Panc1 (cell line): ENCODE measurements at regions not wholly inside any gene's neighbourhood (a gene's known extent, or its start where the extent isn't known, plus 50 kb on each side); places are given as distances from the start of the nearest gene placed in this dataset.
A peak's percentile ranks its signal among the peaks of the same experiment; 100 is the strongest.

Experiments
- ATAC-seq: fragments of 200-7000 bp; cut with Tn5 transposase; 2 replicates; pipeline ENCODE4 v1.9.1; 2020; ENCODE audit warnings: mild to moderate bottlenecking, moderate library complexity
- BruUV-seq: library from RNA; stranded (reverse); fragments of 400-500 nt; replicated peaks from 2 replicates; lab custom pipeline; 2021; lab: Mats Ljungman, UMichigan
- CTCF ChIA-PET: fragments of 300-600 bp; sonication (Branson Sonifier 250); formaldehyde crosslinking; loops from one replicate; lab custom pipeline; 2022; ENCODE audit warnings: antibody characterized with exemption; lab: Charles Lee
- POLR2A ChIA-PET: fragments of 300-600 bp; sonication (Branson Sonifier 250); formaldehyde crosslinking; loops from one replicate; lab custom pipeline; 2022; ENCODE audit warnings: antibody characterized with exemption; lab: Charles Lee
- DNase-seq: peaks from one replicate; pipeline ENCODE4 v3.0.0-alpha.2; 2010; ENCODE audit warnings: low read depth, low spot score
- H3K27ac ChIP-seq: 2 replicates; pipeline ENCODE4 v1.5.1; 2011; ENCODE audit warnings: mild to moderate bottlenecking, low read length, inconsistent platforms
- H3K27me3 ChIP-seq: fragments of 200-500 bp; sonication (Bioruptor generic); 2 replicates; pipeline ENCODE4 v1.6.0; 2014; ENCODE audit warnings: low read length, inconsistent platforms; ENCODE audit not compliant: control insufficient read depth, insufficient read depth
- H3K36me3 ChIP-seq: fragments of 200-500 bp; sonication (Bioruptor generic); 2 replicates; pipeline ENCODE4 v1.5.1; 2014; ENCODE audit warnings: inconsistent platforms, mild to moderate bottlenecking, low read length, moderate library complexity; ENCODE audit not compliant: control insufficient read depth, insufficient read depth
- H3K4me1 ChIP-seq: 2 replicates; pipeline ENCODE4 v1.5.1; 2011; ENCODE audit warnings: inconsistent platforms, mild to moderate bottlenecking, low read length, moderate library complexity; ENCODE audit not compliant: control insufficient read depth, insufficient read depth
- H3K4me3 ChIP-seq, 2 experiments: 2 replicates each; pipeline ENCODE4 v1.5.1; 2011 to 2012; ENCODE audit warnings: low read depth in 2 of 2, low read length in 2 of 2, mild to moderate bottlenecking in 2 of 2, inconsistent platforms in 1 of 2, moderate library complexity in 1 of 2
- H3K9me3 ChIP-seq: fragments of 200-500 bp; sonication (Bioruptor generic); 2 replicates; pipeline ENCODE4 v1.5.1; 2014; ENCODE audit warnings: low read depth, mild to moderate bottlenecking, inconsistent platforms, low read length, moderate library complexity; ENCODE audit not compliant: control insufficient read depth, insufficient read depth
- POLR2AphosphoS5 ChIP-seq: IDR thresholded peaks from 2 replicates; pipeline ENCODE4 v1.6.1; 2012; ENCODE audit warnings: mild to moderate bottlenecking, low read depth, low read length, moderate library complexity
- REST ChIP-seq, 2 experiments: IDR thresholded peaks; 2 replicates each; pipeline ENCODE4 v1.6.1; 2011 to 2012; ENCODE audit warnings: low read depth in 2 of 2, control low read depth in 1 of 2, low read length in 1 of 2, mild to moderate bottlenecking in 1 of 2, moderate library complexity in 1 of 2; ENCODE audit not compliant: insufficient read depth in 1 of 2
- SIN3A ChIP-seq: IDR thresholded peaks from 2 replicates; pipeline ENCODE4 v1.6.1; 2012; ENCODE audit warnings: low read depth, mild to moderate bottlenecking, low read length, moderate library complexity, borderline replicate concordance; ENCODE audit not compliant: insufficient read depth
- TCF7L2 ChIP-seq: IDR thresholded peaks from 2 replicates; pipeline ENCODE4 v1.6.1; 2011; ENCODE audit warnings: mild to moderate bottlenecking, low read depth, low read length, inconsistent platforms
- in situ Hi-C: cut with HindIII; loops from 2 replicates; pipeline ENCODE4 v1.10.0; 2016; ENCODE audit warnings: low sequenced_read_pairs, low pct_unique_long_range_greater_than_20kb
- intact Hi-C: fragments of 100-400 bp; cut with micrococcal nuclease; formaldehyde crosslinking; loops from one replicate; pipeline ENCODE4 v1.10.0; 2022; ENCODE audit not compliant: unreplicated experiment
- TF ChIP-seq, protein P1 (sequence below): fragments of 450-650 bp; IDR thresholded peaks from 2 replicates; pipeline ENCODE4 v1.5.1; 2017; ENCODE audit warnings: mild to moderate bottlenecking

- CTCF ChIA-PET = interaction anchor here (0.6 kb wide), 1 partner anchor 393 kb away, joined by 3 read pairs; no protein-coding TSS in a partner anchor
- POLR2A ChIA-PET = no interaction called here
- ATAC-seq (no peak), DNase-seq (no peak)
- Histone ChIP-seq H3K27ac (0 out of 2 replicates have a peak overlapping the region, but pooled peaks have one; percentile 12), H3K9me3 (no peaks in the 10 kb centered on the region), H3K4me3 (no peak overlapping the region), H3K4me1 (peaks cover 25% of the 10 kb centered on the region), H3K27me3 (no peaks in the 10 kb centered on the region), H3K36me3 (no peaks in the 10 kb centered on the region)
- BruUV-seq = no TSS peak
- TF ChIP-seq SIN3A = no peak
- no peak for TF ChIP-seq POLR2AphosphoS5
- in situ Hi-C loops = no loop called here
- intact Hi-C loops = no loop called here
Observed at GRCh38 chr4:125397226-125397625, 82.5 kb downstream of the FAT4 start.

GRCh38 chr4:125398263-125399002, 83.7 kb downstream of the FAT4 start:
- Histone ChIP-seq H3K27ac (peak overlapping the region; percentile 48), H3K9me3 (no peaks in the 10 kb centered on the region), H3K4me1 (peaks cover 22% of the 10 kb centered on the region), H3K27me3 (no peaks in the 10 kb centered on the region), H3K4me3 (no peak overlapping the region), H3K36me3 (no peaks in the 10 kb centered on the region)
- CTCF ChIA-PET = no interaction called here
- in situ Hi-C loops (no loop called here), intact Hi-C loops (no loop called here)
- POLR2A ChIA-PET = no interaction called here
- TF ChIP-seq TCF7L2 = no peak
- no peak for TF ChIP-seq REST (IDR thresholded peaks at IDR 0.05; ENCODE audit: insufficient read depth in 1 of 2, low read depth in 2 of 2, low read length in 1 of 2)
- TF ChIP-seq SIN3A = no peak
- TF ChIP-seq POLR2AphosphoS5 = no peak
- TF ChIP-seq, protein P1, sequence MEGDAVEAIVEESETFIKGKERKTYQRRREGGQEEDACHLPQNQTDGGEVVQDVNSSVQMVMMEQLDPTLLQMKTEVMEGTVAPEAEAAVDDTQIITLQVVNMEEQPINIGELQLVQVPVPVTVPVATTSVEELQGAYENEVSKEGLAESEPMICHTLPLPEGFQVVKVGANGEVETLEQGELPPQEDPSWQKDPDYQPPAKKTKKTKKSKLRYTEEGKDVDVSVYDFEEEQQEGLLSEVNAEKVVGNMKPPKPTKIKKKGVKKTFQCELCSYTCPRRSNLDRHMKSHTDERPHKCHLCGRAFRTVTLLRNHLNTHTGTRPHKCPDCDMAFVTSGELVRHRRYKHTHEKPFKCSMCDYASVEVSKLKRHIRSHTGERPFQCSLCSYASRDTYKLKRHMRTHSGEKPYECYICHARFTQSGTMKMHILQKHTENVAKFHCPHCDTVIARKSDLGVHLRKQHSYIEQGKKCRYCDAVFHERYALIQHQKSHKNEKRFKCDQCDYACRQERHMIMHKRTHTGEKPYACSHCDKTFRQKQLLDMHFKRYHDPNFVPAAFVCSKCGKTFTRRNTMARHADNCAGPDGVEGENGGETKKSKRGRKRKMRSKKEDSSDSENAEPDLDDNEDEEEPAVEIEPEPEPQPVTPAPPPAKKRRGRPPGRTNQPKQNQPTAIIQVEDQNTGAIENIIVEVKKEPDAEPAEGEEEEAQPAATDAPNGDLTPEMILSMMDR = no peak
- BruUV-seq = no TSS peak
- no peak for DNase-seq
- ATAC-seq = peak; percentile 38; the same call in 1 of the 2 replicates

- POLR2A ChIA-PET = no interaction called here
- intact Hi-C loops = no loop called here
- BruUV-seq = no TSS peak
- Histone ChIP-seq H3K27me3 (no peaks in the 10 kb centered on the region), H3K4me1 (peaks cover 16% of the 10 kb centered on the region), H3K36me3 (no peaks in the 10 kb centered on the region), H3K9me3 (no peaks in the 10 kb centered on the region), H3K27ac (no peak overlapping the region), H3K4me3 (no peak overlapping the region)
- CTCF ChIA-PET = no interaction called here
- ATAC-seq (no peak), DNase-seq (no peak)
- in situ Hi-C loops = no loop called here
- TF ChIP-seq REST (IDR thresholded peaks at IDR 0.05; ENCODE audit: insufficient read depth in 1 of 2, low read depth in 2 of 2, low read length in 1 of 2) = no peak
- no peak for TF ChIP-seq POLR2AphosphoS5
- TF ChIP-seq, protein P1 = no peak
- TF ChIP-seq TCF7L2 = no peak
- TF ChIP-seq SIN3A = no peak
Observed at GRCh38 chr4:125400756-125401155, 86.0 kb downstream of the FAT4 start.
